Stimulated activated CD8-positive, alpha-beta memory T cell treated with anti-CD3 and anti-CD28 coated beads, Interleukin-15, amount 100 ng/mL, for 48 hours (primary cell): ENCODE measurements at regions not wholly inside any gene's neighbourhood (a gene's known extent, or its start where the extent isn't known, plus 50 kb on each side); places are given as distances from the start of the nearest gene placed in this dataset.
"Not testable (repeated sequence)": the region's sequence is repeated elsewhere in the genome, so short reads cannot be mapped to it uniquely, and the experiment has no call there.

ENCODE experiments used
- DNase-seq, 2 donors: peaks; one replicate each; pipeline ENCODE4 v3.0.0-alpha.2; 2020; ENCODE audit warnings: low read depth in 2 of 2

DNA sequence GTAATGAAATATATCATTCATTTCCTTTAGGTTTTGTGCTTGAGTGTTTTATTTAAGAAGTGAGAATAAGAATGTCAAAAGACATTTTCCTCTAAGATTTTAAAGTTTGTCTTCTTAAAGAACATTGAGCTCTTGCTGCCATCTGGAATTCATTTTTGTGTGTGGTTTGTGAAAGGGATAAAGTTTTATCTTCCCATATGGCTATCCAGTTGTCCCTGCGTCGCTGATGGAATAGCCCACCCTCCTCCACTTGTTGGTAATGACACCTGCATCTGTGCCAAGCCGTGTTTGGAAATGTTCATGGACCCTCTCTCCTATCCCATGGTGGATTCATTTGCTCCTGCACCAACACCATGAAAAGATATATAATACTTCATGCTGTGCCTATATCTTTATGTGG lies 901.5 kb downstream of the BRD1 start:
- no peak for DNase-seq

DNA sequence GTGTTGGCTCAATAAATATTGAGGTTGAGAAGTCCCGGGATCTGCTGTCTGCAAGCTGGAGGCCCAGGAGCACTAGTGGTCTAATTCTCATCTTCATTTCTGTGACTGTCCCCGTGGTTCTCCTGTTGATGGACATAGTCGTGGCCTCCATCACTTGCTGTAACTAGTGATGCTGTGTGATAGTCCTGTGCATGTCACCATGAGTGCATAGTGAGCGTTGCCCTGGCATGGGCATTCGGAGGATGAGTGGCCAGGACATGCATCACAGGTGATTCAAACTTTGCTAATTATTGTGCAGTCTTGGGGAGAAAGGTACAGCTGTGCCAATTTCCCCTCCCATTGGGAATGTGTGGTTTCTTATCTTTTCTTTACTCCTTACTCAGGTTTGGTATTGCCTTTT lies 902.2 kb downstream of the BRD1 start:
- no peak for DNase-seq

DNA sequence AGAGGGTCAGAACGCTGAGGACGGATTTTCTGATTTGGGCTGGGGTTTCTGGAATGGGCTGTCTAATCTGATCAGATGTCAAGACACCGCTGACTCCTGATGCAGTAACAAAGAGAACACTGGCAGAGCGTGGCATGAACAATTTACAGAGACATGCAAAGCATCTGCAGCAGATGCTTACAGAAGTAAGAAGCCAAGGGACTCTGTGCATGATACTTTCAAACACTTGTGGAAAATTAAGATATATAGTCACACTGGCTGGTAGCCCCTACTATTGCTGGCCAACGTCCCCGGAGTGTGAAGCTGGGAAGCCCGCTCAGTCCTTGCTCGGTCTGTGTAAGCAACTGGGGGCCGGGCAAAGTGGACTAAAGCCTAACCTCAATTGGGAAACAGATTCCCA lies 903.7 kb downstream of the BRD1 start:
- no peak for DNase-seq

DNA sequence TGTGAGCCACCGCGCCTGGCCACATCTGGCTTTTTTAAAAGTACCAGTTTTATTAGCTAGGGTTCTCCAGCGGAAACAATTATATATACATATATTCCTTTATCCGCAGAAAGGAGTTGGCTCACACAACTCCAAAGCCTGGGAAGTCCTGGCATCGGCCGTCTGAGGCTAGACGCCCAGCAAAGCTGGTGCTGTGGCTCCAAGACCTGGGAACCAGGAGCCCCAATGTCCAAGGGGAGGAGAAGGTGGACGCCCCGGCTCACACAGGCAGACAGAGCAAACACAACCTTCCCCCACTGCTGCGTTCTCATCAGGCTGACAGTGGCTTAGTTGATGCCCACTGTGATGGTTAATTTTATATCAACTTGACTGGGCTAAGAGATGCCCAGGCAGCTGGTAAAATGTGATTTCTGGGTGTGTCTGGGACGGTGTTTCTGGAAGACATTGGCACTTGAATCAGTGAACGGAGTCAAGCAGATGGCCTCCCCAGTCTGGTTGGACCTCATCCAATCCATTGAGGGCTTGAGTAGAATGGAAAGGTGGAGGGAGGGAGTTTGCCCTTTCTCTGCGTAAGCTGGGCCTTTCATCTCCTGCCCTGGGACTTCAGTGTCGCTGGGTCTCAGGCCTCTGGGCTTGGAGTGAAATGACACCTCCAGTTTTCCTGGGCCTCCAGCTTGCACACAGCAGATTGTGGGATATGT lies 904.4 kb downstream of the BRD1 start:
- no peak for DNase-seq

DNA sequence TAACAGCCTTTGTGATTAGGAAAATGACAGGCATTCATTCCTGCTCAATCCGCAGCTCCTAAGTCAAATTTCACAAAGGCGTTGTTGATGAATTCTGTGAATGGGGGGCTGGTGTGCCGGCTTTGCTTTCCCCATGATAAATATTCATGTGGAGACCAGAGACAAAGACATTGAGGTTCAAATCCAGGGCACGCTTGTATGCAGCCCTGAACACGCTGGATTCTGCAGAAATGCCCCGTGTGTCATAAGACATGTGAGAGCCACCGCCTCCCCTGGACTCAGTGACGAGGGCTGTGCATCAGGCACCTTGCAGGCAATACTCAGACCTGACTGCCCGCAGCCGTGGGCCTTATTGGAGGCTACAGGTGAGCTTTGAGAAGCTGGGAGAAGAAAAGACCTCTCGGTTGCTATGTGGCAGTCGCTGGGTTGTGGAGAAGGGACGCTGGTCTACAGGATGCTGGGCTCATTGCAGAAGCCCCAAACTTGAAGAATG lies 906.2 kb downstream of the BRD1 start:
- DNase-seq = no peak

DNA sequence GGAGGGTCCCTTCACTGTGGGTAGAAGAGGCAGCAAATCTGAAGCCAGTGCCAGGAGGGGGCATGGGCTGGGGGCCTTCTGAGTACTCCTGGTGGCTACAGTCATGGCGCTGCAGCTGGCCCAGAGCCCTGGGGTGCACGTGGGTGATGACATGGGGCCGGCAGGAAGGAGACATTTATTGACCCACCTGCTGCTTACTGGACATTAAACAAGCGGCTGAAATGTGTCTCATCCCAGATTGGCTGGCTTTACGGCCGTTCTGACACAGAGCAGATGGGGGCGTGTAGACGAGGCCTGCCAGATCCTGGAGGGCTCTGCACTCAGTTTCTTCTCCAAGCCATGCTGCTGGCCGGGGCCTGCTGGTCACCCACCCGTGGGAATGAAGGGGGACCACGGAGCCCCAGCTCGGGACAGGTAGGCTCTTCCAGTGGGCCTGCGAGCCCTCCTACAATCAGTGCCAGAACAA lies 906.9 kb downstream of the BRD1 start:
- DNase-seq = no peak

DNA sequence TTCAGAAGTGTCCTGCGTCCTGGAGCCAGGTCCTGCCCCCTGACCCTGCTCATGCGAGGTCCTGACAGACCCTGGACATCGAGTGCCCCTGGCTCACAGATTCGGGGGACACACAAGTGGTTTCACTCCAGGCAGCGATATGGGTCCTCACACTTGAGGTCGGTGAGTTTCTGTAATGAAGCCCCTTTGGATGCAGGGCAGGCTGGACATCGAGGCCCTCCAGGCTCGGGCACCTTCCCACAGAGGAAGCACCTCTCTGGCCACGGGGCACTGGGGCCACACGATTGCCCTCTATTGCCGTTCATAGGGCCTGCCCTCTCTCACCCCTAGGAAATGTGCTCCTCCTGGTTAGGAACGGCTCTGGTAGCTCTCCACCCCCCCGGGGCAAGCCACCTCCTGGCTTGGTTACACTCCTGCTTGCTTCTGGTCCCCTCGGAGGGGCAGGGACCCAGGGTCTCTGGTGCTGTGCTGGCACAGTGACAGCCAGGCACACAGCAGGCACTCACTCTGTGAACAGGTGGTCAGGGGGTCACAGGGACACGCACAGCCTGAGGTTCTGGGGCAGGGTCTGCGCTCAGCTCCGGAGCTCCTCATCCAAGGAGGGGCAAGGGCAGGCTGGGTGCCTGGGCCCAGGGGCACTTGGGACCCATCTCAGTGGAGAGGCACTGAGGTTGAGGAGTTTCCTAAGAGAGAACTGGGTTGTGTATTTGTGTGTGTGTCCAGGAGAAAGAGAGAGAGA lies 907.7 kb downstream of the BRD1 start:
- no peak for DNase-seq

DNA sequence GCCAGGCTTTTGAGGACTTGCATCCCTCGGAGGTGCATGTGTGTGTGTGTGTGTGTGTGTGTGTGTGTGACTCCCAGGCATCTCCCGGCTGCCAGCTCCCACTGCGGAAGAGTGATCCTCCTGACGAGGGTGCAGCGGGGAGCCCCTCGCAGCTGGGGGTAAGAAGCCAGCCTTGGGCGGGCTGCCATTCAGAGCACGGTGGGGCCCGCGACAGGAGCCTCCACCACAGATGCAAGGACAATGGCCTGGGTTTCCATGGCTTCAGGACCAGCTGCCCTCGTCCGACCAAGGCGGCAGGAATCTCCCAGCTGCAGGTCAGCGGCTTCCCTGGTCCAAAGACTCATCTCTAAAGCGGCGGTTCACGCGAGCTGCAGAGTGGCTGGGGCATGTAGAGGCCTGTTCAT lies 908.5 kb downstream of the BRD1 start:
- no peak for DNase-seq

DNA sequence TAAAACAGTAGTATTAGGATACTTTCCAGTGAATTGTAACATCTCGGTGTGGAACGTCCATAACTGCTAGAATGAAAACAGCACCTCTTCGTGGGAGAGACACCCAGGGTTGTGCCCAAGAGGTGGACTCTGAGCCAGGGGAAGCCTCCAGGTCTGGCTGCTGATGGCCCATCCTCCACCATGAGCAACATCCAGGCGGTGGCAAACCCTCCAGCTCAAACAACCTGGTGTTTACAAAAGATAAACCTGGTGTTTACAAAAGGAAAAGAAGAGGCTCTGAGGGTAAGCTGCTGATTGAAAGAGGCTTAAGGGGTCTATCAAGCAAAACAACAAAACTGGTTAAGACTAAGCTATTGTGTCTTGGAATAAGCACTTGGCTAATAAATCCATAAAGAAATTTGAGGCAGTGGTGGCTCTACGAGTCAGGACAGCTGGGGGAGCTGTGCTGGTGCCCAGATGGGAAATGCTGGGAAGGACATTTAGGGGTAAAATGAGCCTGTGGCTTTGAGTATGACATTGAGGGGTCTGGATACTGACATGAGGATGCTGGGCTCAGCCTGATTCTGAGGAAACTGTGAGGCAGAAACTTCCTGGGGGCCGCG lies 909.0 kb downstream of the BRD1 start:
- DNase-seq = no peak

DNA sequence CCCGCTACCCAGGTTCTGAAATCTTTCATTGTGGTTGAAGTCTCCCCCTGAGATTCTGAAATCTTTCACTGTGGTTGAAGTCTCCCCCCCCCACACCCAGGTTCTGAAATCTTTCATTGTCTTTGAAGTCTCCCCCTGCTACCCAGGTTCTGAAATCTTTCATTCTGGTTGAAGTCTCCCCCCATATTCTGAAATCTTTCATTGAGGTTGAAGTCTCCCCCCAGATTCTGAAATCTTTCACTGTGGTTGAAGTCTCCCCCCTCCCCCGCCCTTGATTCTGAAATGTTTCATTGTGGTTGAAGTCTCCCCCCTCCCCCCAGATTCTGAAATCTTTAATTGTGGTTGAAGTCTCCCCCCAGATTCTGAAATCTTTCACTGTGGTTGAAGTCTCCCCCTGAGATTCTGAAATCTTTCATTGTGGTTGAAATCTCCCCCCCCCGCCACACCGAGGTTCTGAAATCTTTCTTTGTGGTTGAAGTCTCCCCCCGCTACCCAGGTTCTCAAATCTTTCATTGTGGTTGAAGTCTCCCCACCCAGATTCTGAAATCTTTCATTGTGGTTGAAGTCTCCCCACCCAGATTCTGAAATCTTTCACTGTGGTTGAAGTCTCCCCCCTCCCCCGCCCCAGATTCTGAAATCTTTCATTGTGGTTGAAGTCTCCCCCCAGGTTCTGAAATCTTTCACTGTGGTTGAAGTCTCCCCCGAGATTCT lies 915.2 kb downstream of the BRD1 start:
- not testable (repeated sequence) for DNase-seq

DNA sequence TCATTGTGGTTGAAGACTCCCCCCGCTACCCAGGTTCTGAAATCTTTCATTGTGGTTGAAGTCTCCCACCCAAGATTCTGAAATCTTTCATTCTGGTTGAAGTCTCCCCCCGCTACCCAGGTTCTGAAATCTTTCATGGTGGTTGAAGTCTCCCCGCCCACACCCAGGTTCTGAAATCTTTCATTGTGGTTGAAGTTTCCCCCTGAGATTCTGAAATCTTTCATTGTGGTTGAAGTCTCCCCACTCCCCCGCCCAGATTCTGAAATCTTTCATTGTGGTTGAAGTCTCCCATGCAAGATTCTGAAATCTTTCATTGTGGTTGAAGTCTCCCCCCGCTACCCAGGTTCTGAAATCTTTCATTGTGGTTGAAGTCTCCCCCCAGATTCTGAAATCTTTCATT lies 916.0 kb downstream of the BRD1 start:
- DNase-seq = not testable (repeated sequence)

DNA sequence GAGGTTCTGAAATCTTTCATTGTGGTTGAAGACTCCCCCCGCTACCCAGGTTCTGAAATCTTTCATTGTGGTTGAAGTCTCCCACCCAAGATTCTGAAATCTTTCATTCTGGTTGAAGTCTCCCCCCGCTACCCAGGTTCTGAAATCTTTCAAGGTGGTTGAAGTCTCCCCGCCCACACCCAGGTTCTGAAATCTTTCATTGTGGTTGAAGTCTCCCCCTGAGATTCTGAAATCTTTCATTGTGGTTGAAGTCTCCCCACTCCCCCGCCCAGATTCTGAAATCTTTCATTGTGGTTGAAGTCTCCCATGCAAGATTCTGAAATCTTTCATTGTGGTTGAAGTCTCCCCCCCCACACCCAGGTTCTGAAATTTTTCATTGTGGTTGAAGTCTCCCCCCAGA lies 916.6 kb downstream of the BRD1 start:
- not testable (repeated sequence) for DNase-seq

DNA sequence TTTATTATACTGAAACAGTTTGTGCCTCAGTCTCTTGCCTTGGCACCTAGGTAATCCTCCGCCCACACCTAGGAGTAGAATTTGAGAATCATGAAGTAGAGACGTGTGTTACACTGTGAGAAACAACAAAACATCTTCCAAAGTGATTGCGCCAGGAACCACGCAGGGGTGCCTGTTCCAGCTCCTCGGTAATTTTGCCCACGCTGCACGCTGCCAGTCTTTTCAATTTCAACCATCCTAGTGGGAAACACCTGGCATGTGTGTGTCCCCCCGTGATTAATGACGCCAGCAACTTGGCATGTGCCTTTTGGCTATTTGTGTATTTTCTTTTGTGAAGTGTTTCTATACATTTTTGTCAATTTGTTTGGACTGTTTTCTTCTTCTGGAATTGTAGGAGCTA lies 919.1 kb downstream of the BRD1 start:
- DNase-seq = no peak

DNA sequence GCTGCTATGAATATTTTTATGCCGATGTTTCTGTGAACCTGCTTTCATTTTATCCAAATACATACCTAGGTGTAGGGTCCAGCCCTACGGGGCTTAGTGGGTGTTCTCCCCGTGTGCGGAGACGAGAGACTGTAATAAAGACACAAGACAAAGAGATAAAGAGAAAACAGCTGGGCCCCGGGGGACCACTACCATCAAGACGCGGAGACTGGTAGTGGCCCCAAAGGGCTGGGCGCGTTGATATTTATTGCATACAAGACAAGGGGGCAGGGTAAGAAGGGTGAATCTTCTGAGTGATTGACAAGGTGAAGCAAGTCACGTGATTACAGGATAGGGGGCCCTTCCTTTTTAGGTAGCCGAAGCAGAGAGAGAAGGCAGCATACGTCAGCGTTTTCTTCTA lies 920.1 kb downstream of the BRD1 start:
- DNase-seq = no peak

DNA sequence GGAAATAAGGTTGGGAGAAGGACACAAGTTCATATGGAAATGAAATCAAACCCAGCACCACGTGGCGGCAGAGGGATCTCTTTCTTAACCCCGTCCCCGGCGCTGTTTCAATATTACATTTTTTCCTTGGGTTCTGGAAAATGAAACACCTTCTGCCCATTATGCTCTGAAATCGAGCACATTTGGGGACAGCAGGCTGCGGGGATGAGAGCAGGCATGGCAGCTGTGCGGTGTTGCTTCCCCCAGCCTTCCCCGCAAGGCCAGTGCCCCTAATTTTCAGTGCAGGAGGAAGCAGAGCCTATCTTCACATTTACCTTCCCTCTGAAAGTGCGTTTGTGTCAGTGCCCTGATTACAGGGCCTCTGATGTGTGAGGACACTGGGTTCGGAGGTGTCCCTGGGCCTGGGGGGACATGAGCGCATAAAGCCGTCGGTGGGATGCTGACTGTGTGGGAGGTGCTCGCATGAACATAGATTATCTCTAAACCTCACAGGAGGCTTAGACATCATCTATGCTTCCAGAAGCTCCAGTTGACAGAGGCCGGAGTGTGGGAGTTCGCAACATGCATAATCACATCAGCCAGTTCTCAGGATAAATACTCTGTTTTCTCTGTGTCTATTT lies 921.3 kb downstream of the BRD1 start:
- DNase-seq = no peak

DNA sequence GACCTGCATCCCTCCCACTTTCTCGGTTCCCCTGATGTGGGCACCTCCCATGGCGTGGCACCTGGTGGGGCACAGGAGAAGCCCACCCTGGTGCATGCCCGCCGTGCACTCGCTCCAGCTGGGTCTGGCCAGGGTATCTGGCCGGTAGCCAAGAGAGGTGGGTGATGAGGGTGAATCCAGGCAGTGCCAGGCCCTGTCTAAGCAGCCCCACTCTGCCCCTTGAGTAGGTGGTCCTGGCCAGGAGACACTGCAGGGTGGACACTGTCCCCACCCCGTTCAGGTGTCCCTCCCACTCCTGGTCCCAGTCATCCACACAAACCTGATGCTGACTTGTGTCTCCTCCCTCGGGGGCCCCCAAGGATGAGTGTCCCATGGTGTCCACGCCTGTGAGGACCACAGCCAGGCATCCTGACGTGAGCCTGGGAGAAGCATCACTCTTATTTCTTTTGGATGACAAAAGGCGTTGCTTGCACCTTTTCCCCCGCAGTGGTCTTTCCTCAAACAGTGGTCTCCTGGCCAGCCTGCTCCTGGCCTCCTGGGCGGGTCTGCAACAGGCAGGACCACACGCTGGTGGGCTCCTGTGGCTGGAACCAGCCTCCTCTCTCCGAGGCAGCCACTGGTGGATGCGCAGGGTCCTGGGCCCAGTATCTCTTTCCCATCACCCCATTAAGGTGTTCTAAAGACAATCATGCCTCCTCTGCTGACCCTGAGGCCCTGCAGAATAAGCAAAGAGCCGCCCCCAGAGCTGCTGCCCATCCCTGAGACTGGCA lies 922.3 kb downstream of the BRD1 start:
- DNase-seq = no peak

DNA sequence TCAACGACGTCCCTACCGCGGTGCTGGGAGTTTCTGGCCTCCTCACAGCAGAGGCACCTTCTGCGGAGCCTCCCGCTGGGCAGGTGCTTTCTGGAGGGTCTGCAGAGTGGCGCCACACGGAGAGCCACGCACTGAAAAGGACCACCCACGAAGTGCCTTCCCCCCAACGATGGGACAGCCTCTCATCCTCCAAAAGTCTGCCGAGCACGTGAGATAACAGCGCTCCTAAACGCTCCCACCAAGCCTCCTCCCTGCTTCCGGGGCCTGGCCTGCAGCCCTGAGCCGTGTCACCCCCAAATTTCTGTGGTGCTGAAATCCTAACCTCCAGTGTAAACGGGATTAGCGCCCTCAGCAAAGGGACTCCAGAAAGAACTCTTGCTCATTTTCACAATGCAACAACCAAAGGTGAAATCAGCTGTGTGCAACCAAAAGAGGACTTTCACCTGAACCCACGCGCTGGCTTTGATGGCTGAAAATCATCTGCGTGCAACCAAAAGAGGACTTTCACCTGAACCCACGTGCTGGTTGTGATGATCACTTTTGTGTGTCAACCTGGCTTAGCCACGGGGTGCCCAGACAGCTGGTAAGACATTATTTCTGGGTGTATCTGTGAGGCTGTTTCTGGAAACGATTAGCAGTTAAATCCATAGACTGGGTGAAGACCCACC lies 924.6 kb downstream of the BRD1 start:
- no peak for DNase-seq

DNA sequence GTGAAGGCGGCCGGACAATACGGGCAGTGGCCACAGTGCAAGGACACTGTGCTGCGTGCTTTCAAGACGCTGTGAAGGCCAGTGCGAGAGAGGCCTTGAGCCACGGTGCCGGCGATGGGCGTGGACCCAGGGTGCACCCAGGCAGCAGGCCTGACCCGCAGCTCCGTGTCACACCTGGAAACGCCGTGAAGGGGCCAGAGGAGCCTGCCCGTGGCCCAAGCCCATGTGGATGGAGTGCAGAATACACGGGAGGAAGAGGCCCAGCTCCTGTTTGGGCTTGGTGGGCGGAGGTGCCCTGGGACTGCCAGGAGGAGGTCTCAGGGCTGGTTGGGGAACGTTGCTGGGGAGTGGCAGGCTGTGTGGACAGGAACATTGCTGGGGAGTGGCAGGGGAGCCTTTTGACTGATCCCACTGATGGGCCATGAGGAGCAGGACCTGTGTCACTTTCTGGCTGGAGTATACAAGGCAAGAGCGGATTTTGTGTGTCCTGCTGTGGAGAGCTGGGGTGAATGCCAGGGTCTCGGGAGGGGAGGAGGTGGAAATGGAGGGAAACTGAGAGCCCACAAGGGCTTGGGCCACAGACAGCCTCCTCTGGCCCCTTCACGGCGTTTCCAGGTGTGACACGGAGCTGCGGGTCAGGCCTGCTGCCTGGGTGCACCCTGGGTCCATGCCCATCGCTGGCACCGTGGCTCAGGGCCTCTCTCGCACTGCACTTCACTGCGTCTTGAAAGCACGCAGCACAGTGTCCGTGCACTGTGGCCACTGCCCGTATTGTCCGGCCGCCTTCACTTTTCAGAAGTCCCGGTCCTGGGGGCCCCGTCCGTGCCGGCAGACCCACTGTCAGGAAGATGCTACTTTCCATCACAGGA lies 925.4 kb downstream of the BRD1 start:
- DNase-seq = no peak

DNA sequence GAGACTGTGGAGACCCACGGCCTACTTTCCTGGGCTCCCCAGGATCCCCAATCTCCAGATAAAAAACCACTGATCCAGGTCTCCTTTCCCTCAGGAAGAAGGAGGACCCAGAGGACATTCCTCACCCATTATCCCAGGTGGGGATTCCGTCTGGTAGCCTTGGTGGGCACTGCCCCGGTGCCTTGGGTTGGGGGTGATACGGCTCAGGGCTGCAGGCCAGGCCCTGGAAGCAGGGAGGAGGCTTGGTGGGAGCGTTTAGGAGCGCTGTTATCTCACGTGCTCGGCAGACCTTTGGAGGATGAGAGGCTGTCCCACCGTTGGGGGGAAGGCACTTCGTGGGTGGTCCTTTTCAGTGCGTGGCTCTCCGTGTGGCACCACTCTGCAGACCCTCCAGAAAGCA lies 926.3 kb downstream of the BRD1 start:
- DNase-seq = no peak
